ENCODE measurements at regions not wholly inside any gene's neighbourhood (a gene's known extent, or its start where the extent isn't known, plus 50 kb on each side); places are given as distances from the start of the nearest gene placed in this dataset.

DNA sequence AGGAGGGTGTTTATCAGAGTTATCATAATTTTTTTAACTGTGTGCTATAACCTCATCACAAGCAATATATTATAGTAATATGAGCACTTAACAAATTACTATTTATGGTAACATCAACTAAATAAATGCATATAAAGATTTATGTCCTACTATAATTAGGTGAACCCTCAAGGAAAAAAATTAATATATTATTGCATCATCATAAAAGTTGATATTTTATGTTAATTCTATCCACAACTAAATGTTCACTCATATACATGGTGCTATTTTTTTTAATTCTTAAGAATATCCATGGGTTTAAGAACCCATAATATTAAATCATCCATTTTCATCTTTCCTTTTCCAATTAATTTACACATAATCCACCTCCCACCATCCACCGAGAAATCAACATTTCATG is 506.0 kb upstream of the USP15 start:
- intact Hi-C loops (cut with DNase I), result no loop called here
- Histone ChIP-seq H3K27ac (no peak overlapping the region), H3K27me3 (no peaks in the 10 kb centered on the region), H3K9me3 (no peaks in the 10 kb centered on the region), H3K36me3 (no peaks in the 10 kb centered on the region), H3K4me3 (no peak overlapping the region), H3K4me1 (no peaks in the 10 kb centered on the region)
- TF ChIP-seq POLR2AphosphoS5 (IDR thresholded peaks at IDR 0.05) (no peak), EP300 (IDR thresholded peaks at IDR 0.05) (no peak), POLR2A (IDR thresholded peaks at IDR 0.05) (no peak)
- TF ChIP-seq, protein P1, sequence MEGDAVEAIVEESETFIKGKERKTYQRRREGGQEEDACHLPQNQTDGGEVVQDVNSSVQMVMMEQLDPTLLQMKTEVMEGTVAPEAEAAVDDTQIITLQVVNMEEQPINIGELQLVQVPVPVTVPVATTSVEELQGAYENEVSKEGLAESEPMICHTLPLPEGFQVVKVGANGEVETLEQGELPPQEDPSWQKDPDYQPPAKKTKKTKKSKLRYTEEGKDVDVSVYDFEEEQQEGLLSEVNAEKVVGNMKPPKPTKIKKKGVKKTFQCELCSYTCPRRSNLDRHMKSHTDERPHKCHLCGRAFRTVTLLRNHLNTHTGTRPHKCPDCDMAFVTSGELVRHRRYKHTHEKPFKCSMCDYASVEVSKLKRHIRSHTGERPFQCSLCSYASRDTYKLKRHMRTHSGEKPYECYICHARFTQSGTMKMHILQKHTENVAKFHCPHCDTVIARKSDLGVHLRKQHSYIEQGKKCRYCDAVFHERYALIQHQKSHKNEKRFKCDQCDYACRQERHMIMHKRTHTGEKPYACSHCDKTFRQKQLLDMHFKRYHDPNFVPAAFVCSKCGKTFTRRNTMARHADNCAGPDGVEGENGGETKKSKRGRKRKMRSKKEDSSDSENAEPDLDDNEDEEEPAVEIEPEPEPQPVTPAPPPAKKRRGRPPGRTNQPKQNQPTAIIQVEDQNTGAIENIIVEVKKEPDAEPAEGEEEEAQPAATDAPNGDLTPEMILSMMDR (IDR thresholded peaks at IDR 0.05), result no peak
- DNase-seq, result no peak
- 92 to 95% methylated on average over 1 of the region's 1 CpG for whole genome bisulfite sequencing, 2 donors

DNA sequence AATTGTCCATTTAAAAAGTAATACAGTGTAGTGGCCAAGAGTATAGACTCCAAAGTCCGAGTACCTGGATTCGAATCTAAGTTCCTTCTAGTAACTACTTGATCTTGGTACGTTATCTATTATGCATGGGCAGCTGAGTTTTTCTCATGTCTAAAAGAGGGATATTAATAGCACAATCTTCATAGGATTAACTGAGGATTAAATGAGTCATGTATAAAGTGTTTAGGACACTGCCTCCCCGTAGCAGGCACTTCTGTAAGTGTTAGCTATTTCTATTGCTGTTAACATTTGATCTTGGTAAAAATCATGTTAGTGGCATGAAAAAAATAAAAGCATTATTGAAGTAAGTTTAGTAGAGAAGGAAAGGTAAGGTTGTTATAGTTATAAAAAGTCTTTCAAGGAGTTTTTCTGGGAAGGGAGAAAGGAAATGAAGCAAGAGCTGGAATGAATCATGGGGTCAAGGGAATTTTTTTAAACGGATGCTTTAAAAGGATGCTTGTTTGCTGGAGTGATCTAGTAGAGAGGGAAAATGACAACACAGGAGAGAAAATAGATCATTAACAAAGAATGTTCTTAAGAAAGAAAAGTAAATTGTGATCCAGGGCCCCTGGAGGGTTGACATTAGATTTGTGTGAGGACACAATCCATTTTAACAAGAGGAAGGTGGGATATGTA is 502.2 kb upstream of the USP15 start:
- WGBS, 2 donors, result 77 to 81% methylated on average over 5 of the region's 5 CpGs
- Histone ChIP-seq H3K27ac (no peak overlapping the region), H3K4me1 (no peaks in the 10 kb centered on the region), H3K9me3 (no peaks in the 10 kb centered on the region), H3K36me3 (no peaks in the 10 kb centered on the region), H3K4me3 (no peak overlapping the region), H3K27me3 (no peaks in the 10 kb centered on the region)
- DNase-seq, result no peak
- TF ChIP-seq POLR2AphosphoS5 (IDR thresholded peaks at IDR 0.05) (no peak), POLR2A (IDR thresholded peaks at IDR 0.05) (no peak), EP300 (IDR thresholded peaks at IDR 0.05) (no peak)
- TF ChIP-seq, protein P1 (IDR thresholded peaks at IDR 0.05), result no peak
- intact Hi-C loops (cut with DNase I), result no loop called here

DNA sequence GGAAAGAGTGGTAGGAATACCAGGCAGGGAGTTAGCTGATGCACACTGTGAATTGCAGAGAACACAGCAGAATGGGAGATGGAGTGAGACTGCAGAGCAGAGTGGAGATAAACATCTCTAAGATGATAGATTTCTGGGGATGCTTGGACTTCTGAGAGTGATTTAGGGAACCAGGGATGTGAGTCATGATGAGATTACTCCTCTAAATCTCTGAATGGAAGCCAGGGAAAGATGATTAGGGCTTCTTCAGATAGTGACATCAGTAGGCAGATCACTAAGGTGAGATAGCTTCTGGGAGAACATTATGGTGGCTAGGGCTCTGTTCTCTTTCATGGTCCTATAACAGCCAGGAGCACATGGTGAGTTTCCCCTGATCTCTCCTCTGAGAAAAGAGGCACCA is 501.5 kb upstream of the USP15 start:
- no peaks in the 10 kb centered on the region for H3K27me3 ChIP-seq
- H3K4me3 ChIP-seq, result no peak overlapping the region
- intact Hi-C loops (cut with DNase I), result no loop called here
- H3K36me3 ChIP-seq, result no peaks in the 10 kb centered on the region
- no peaks in the 10 kb centered on the region for H3K4me1 ChIP-seq
- no peak for DNase-seq
- TF ChIP-seq EP300 (IDR thresholded peaks at IDR 0.05), result no peak
- TF ChIP-seq POLR2A (IDR thresholded peaks at IDR 0.05), result no peak
- no peak for TF ChIP-seq POLR2AphosphoS5 (IDR thresholded peaks at IDR 0.05)
- TF ChIP-seq, protein P1 (IDR thresholded peaks at IDR 0.05), result no peak
- H3K27ac ChIP-seq, result no peak overlapping the region
- no peaks in the 10 kb centered on the region for H3K9me3 ChIP-seq

DNA sequence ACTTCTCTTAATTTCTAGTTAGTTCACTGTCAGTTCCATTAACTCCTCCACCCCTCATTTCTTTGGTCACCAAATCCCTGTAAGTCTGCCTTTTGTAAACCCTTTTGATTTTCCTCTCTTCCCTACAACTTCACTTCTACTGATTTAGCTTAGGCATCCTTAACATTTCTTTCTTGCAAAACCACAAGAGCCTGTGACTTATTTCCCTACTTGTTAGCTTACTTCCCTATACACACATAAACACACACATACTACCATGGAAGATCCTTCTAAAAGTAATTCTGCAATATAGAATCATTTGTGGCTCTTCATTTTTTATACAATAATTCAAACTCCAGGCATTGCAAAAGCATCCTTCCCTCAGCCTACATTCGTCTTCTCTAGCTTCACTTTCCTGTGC is 494.3 kb upstream of the USP15 start:
- WGBS, 2 donors, result 63 to 78% methylated on average over 1 of the region's 1 CpG
- TF ChIP-seq, protein P1 (IDR thresholded peaks at IDR 0.05), result no peak
- no peak for TF ChIP-seq POLR2A (IDR thresholded peaks at IDR 0.05)
- no peak for TF ChIP-seq EP300 (IDR thresholded peaks at IDR 0.05)
- no peak overlapping the region for H3K4me3 ChIP-seq
- no peaks in the 10 kb centered on the region for H3K4me1 ChIP-seq
- no peaks in the 10 kb centered on the region for H3K9me3 ChIP-seq
- no peak overlapping the region for H3K27ac ChIP-seq
- H3K27me3 ChIP-seq, result no peaks in the 10 kb centered on the region
- intact Hi-C loops (cut with DNase I), result no loop called here
- H3K36me3 ChIP-seq, result no peaks in the 10 kb centered on the region
- DNase-seq, result no peak

DNA sequence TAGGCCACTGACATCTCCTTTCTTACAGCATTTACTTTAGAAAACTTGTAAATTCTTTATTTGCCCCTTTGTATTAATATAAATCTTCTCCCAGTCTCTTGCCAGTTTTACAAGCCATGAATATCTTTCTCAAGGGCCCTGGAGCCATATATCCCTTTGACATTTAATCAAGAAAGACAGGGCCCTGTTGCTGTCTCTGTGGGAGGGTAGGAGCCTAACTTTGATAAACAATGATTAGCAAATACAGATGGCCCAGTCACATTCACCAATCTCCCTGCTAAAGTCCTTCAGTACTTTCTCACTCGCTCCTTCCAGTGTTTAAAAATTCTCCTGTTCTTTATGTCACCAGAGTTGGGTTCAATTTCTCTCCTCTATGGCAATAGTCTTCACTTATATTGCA is 479.8 kb upstream of the USP15 start:
- Histone ChIP-seq H3K27me3 (no peaks in the 10 kb centered on the region), H3K4me3 (no peak overlapping the region), H3K27ac (no peak overlapping the region), H3K36me3 (no peaks in the 10 kb centered on the region), H3K9me3 (no peaks in the 10 kb centered on the region), H3K4me1 (peaks cover 0 to 13% (median 8%) of the 10 kb centered on the region in 4 donors)
- intact Hi-C loops (cut with DNase I), result no loop called here
- WGBS, 2 donors, result 26 to 65% methylated on average over 1 of the region's 1 CpG
- DNase-seq, result no peak
- TF ChIP-seq EP300 (IDR thresholded peaks at IDR 0.05) (no peak), POLR2A (IDR thresholded peaks at IDR 0.05) (no peak), POLR2AphosphoS5 (IDR thresholded peaks at IDR 0.05) (no peak)
- TF ChIP-seq, protein P1 (IDR thresholded peaks at IDR 0.05), result no peak

Data from sigmoid colon (tissue), 6 donors.